ENCODE measurements at regions not wholly inside any gene's neighbourhood (a gene's known extent, or its start where the extent isn't known, plus 50 kb on each side); places are given as distances from the start of the nearest gene placed in this dataset.

GRCh38 chr10:4691301-4691700 is 134.7 kb upstream of the AKR1E2 start:
- H3K9ac ChIP-seq (ENCODE audit: low read length), result peak overlapping the region; percentile 92
- peaks cover 7% of the 10 kb centered on the region for H3F3A ChIP-seq (ENCODE audit: low read length, unreplicated experiment)
- ChIA-PET POLR2A (ENCODE audit: unreplicated experiment) (interaction anchor here (0.5 to 1.2 kb wide), 15 partner anchors 13 to 908 kb away, joined by 3 to 31 read pairs (median 6); partner anchors contain the start of gene KLF6), CTCF (interaction anchor here (0.6 to 1.5 kb wide), 5 partner anchors 13 to 79 kb away, joined by 3 to 7 read pairs (median 4); no protein-coding TSS in a partner anchor)
- ATAC-seq, result peak; percentile 34
- H3K4me3 ChIP-seq (ENCODE audit: low read length), result no peak overlapping the region
- H3K4me2 ChIP-seq (ENCODE audit: low read length), result peak overlapping the region; percentile 42
- H3K9me2 ChIP-seq (replicated peaks; ENCODE audit: low read length), result no peaks in the 10 kb centered on the region
- TSS peak; percentile 94 for BruUV-seq (replicated peaks)
- H3K27me3 ChIP-seq (ENCODE audit: low read length), result no peaks in the 10 kb centered on the region
- intact Hi-C loops (cut with micrococcal nuclease), result no loop called here
- peak; percentile 38 for DNase-seq
- H3K4me1 ChIP-seq (ENCODE audit: insufficient read depth, low read length), result peaks cover 41% of the 10 kb centered on the region
- no peak for TF ChIP-seq CTCF (conservative IDR thresholded peaks at IDR 0.05; ENCODE audit: low read depth, low read length)
- no peak for TF ChIP-seq EZH2 (IDR thresholded peaks at IDR 0.05; ENCODE audit: low read length, unreplicated experiment)
- no peak for TF ChIP-seq EZH2phosphoT487 (IDR thresholded peaks at IDR 0.05; ENCODE audit: borderline replicate concordance, low read length)
- 0 out of 2 replicates have a peak overlapping the region, but pooled peaks have one; percentile 59 for H2AFZ ChIP-seq (ENCODE audit: low read length)
- no peaks in the 10 kb centered on the region for H3K9me3 ChIP-seq (ENCODE audit: low read length)
- H3K27ac ChIP-seq (ENCODE audit: low read length), result peak overlapping the region; percentile 100
- H3K36me3 ChIP-seq (ENCODE audit: low read depth, low read length), result no peaks in the 10 kb centered on the region
- H3K79me2 ChIP-seq (ENCODE audit: low read length), result no peaks in the 10 kb centered on the region
- H4K20me1 ChIP-seq (ENCODE audit: low read length), result no peaks in the 10 kb centered on the region

- Histone ChIP-seq H3K4me2 (ENCODE audit: low read length) (no peak overlapping the region), H3K27ac (ENCODE audit: low read length) (peak overlapping the region; percentile 100), H2AFZ (ENCODE audit: low read length) (no peak overlapping the region), H3K4me3 (ENCODE audit: low read length) (no peak overlapping the region), H3K79me2 (ENCODE audit: low read length) (no peaks in the 10 kb centered on the region), H3K4me1 (ENCODE audit: insufficient read depth, low read length) (peaks cover 68% of the 10 kb centered on the region), H3K27me3 (ENCODE audit: low read length) (no peaks in the 10 kb centered on the region), H4K20me1 (ENCODE audit: low read length) (no peaks in the 10 kb centered on the region), H3K9me2 (replicated peaks; ENCODE audit: low read length) (no peaks in the 10 kb centered on the region), H3K9me3 (ENCODE audit: low read length) (no peaks in the 10 kb centered on the region), H3K9ac (ENCODE audit: low read length) (no peak overlapping the region; the same call in 1 of the 2 replicates), H3K36me3 (ENCODE audit: low read depth, low read length) (no peaks in the 10 kb centered on the region), H3F3A (ENCODE audit: low read length, unreplicated experiment) (peaks cover 7% of the 10 kb centered on the region)
- intact Hi-C loops (cut with micrococcal nuclease), result no loop called here
- DNase-seq (no peak), ATAC-seq (no peak)
- CTCF ChIA-PET, result no interaction called here
- POLR2A ChIA-PET (ENCODE audit: unreplicated experiment), result no interaction called here
- TF ChIP-seq CTCF (conservative IDR thresholded peaks at IDR 0.05; ENCODE audit: low read depth, low read length) (no peak), EZH2phosphoT487 (IDR thresholded peaks at IDR 0.05; ENCODE audit: borderline replicate concordance, low read length) (no peak), EZH2 (IDR thresholded peaks at IDR 0.05; ENCODE audit: low read length, unreplicated experiment) (no peak)
- BruUV-seq (replicated peaks), result no TSS peak
Measured at GRCh38 chr10:4688601-4689000, 137.4 kb upstream of the AKR1E2 start.

- TF ChIP-seq EZH2 (IDR thresholded peaks at IDR 0.05; ENCODE audit: low read length, unreplicated experiment), result no peak
- no peak for TF ChIP-seq CTCF (conservative IDR thresholded peaks at IDR 0.05; ENCODE audit: low read depth, low read length)
- no peak for TF ChIP-seq EZH2phosphoT487 (IDR thresholded peaks at IDR 0.05; ENCODE audit: borderline replicate concordance, low read length)
- Histone ChIP-seq H3K4me1 (ENCODE audit: insufficient read depth, low read length) (peaks cover 71% of the 10 kb centered on the region), H3K27me3 (ENCODE audit: low read length) (no peaks in the 10 kb centered on the region), H3K9me3 (ENCODE audit: low read length) (no peaks in the 10 kb centered on the region), H3K4me3 (ENCODE audit: low read length) (no peak overlapping the region), H3K9me2 (replicated peaks; ENCODE audit: low read length) (no peaks in the 10 kb centered on the region), H4K20me1 (ENCODE audit: low read length) (no peaks in the 10 kb centered on the region), H3K36me3 (ENCODE audit: low read depth, low read length) (no peaks in the 10 kb centered on the region), H3F3A (ENCODE audit: low read length, unreplicated experiment) (peaks cover 7% of the 10 kb centered on the region), H3K9ac (ENCODE audit: low read length) (peak overlapping the region; percentile 79; the same call in 1 of the 2 replicates), H3K27ac (ENCODE audit: low read length) (peak overlapping the region; percentile 100), H2AFZ (ENCODE audit: low read length) (no peak overlapping the region), H3K79me2 (ENCODE audit: low read length) (no peaks in the 10 kb centered on the region), H3K4me2 (ENCODE audit: low read length) (no peak overlapping the region)
- ChIA-PET CTCF (no interaction called here), POLR2A (ENCODE audit: unreplicated experiment) (no interaction called here)
- BruUV-seq (replicated peaks), result no TSS peak
- ATAC-seq (no peak), DNase-seq (no peak)
- intact Hi-C loops (cut with micrococcal nuclease), result no loop called here
Measured at GRCh38 chr10:4688168-4688567, 137.8 kb upstream of the AKR1E2 start.

Data from PC-3 (cell line).